HG02840 (cell line): ENCODE measurements at regions not wholly inside any gene's neighbourhood (a gene's known extent, or its start where the extent isn't known, plus 50 kb on each side); places are given as distances from the start of the nearest gene placed in this dataset.
"Not testable (repeated sequence)": the region's sequence is repeated elsewhere in the genome, so short reads cannot be mapped to it uniquely, and the experiment has no call there.

Source experiments
- ATAC-seq: cut with Tn5 transposase; IDR thresholded peaks from one replicate; pipeline ENCODE4 v1.9.1; 2021; ENCODE audit warnings: mild to moderate bottlenecking, moderate library complexity, moderate number of reproducible peaks; ENCODE audit not compliant: unreplicated experiment, low FRiP score

- no peak for ATAC-seq
Observed at GRCh38 chr14:38384741-38385140, 128.8 kb upstream of the CLEC14A start.

GRCh38 chr14:38367922-38368321 lies 112.0 kb upstream of the CLEC14A start:
- no peak for ATAC-seq

- no peak for ATAC-seq
Observed at GRCh38 chr14:38366374-38366773, 110.5 kb upstream of the CLEC14A start.

- no peak for ATAC-seq
Observed at GRCh38 chr14:38363217-38363616, 107.3 kb upstream of the CLEC14A start.

GRCh38 chr14:38357557-38357956 lies 101.7 kb upstream of the CLEC14A start:
- ATAC-seq: no peak

GRCh38 chr14:38355473-38355872 lies 99.6 kb upstream of the CLEC14A start:
- not testable (repeated sequence) for ATAC-seq

- ATAC-seq: no peak
Observed at GRCh38 chr14:38350102-38350501, 94.2 kb upstream of the CLEC14A start.

GRCh38 chr14:38342803-38343202 lies 86.9 kb upstream of the CLEC14A start:
- ATAC-seq: no peak

- ATAC-seq: no peak
Observed at GRCh38 chr14:38339696-38340095, 83.8 kb upstream of the CLEC14A start.

- ATAC-seq: no peak
Observed at GRCh38 chr14:38336298-38336697, 80.4 kb upstream of the CLEC14A start.

GRCh38 chr14:38330275-38330674 lies 74.4 kb upstream of the CLEC14A start:
- ATAC-seq: no peak

GRCh38 chr14:38329246-38329645 lies 73.4 kb upstream of the CLEC14A start:
- no peak for ATAC-seq

- ATAC-seq: no peak
Observed at GRCh38 chr14:38316922-38317321, 61.0 kb upstream of the CLEC14A start.

GRCh38 chr14:38311655-38312054 lies 55.8 kb upstream of the CLEC14A start:
- no peak for ATAC-seq

GRCh38 chr14:38310420-38310995 lies 54.6 kb upstream of the CLEC14A start:
- no peak for ATAC-seq

- ATAC-seq: no peak
Observed at GRCh38 chr14:38309522-38310277, 53.8 kb upstream of the CLEC14A start.
